LNCaP clone FGC (cell line): ENCODE measurements at regions not wholly inside any gene's neighbourhood (a gene's known extent, or its start where the extent isn't known, plus 50 kb on each side); places are given as distances from the start of the nearest gene placed in this dataset.

Source experiments
- DNase-seq: peaks from one replicate; pipeline ENCODE4 v3.0.0-alpha.2; 2011; ENCODE audit warnings: low read depth
- H3K4me3 ChIP-seq: 2 replicates; pipeline ENCODE4 v1.5.1; 2011; ENCODE audit warnings: mild to moderate bottlenecking, low read depth, low read length, control low read depth
- CTCF ChIP-seq: IDR thresholded peaks from 2 replicates; pipeline ENCODE4 v1.5.1; 2012; ENCODE audit warnings: mild to moderate bottlenecking; ENCODE audit not compliant: control insufficient read depth, insufficient read depth; ENCODE audit errors: extremely low read depth

- H3K4me3 ChIP-seq = no peak overlapping the region
- no peak for TF ChIP-seq CTCF
- no peak for DNase-seq
These were observed 60.1 kb downstream of the NABP1 start for GRCh38 chr2:191738003-191738402.

- no peak overlapping the region for H3K4me3 ChIP-seq
- TF ChIP-seq CTCF = no peak
- no peak for DNase-seq
These were observed 60.7 kb downstream of the NABP1 start for GRCh38 chr2:191738667-191739066.

GRCh38 chr2:191739194-191739593, 61.3 kb downstream of the NABP1 start:
- no peak for TF ChIP-seq CTCF
- no peak for DNase-seq
- H3K4me3 ChIP-seq = no peak overlapping the region

GRCh38 chr2:191740016-191740419, 62.1 kb downstream of the NABP1 start:
- no peak for DNase-seq
- TF ChIP-seq CTCF = no peak
- H3K4me3 ChIP-seq = no peak overlapping the region

GRCh38 chr2:191740759-191741158, 62.8 kb downstream of the NABP1 start:
- no peak overlapping the region for H3K4me3 ChIP-seq
- TF ChIP-seq CTCF = no peak
- DNase-seq = no peak

- DNase-seq = no peak
- TF ChIP-seq CTCF = no peak
- H3K4me3 ChIP-seq = no peak overlapping the region
These were observed 68.6 kb downstream of the NABP1 start for GRCh38 chr2:191746346-191747169.

GRCh38 chr2:191747170-191747530, 69.2 kb downstream of the NABP1 start:
- DNase-seq = no peak
- TF ChIP-seq CTCF = no peak
- H3K4me3 ChIP-seq = no peak overlapping the region
